ENCODE measurements at regions not wholly inside any gene's neighbourhood (a gene's known extent, or its start where the extent isn't known, plus 50 kb on each side); places are given as distances from the start of the nearest gene placed in this dataset.

- DNase-seq (ENCODE audit: low read depth): no peak
- Histone ChIP-seq H3K27me3 (ENCODE audit: control insufficient read depth, insufficient read depth, low read length) (no peaks in the 10 kb centered on the region), H3K36me3 (ENCODE audit: control insufficient read depth, insufficient read depth, low read length) (no peaks in the 10 kb centered on the region), H3K4me3 (ENCODE audit: low read depth, low read length) (no peak overlapping the region)
- no peak for TF ChIP-seq CTCF (IDR thresholded peaks at IDR 0.05; ENCODE audit: insufficient read depth, low read length, severe bottlenecking)
- FAIRE-seq: no peak
These were observed 378.7 kb downstream of the LIG4 start for GRCh38 chr13:107836685-107837084.

GRCh38 chr13:107835339-107836018 is 379.9 kb downstream of the LIG4 start:
- Histone ChIP-seq H3K36me3 (ENCODE audit: control insufficient read depth, insufficient read depth, low read length) (no peaks in the 10 kb centered on the region), H3K4me3 (ENCODE audit: low read depth, low read length) (no peak overlapping the region), H3K27me3 (ENCODE audit: control insufficient read depth, insufficient read depth, low read length) (no peaks in the 10 kb centered on the region)
- no peak for TF ChIP-seq CTCF (IDR thresholded peaks at IDR 0.05; ENCODE audit: insufficient read depth, low read length, severe bottlenecking)
- FAIRE-seq (no peak), DNase-seq (ENCODE audit: low read depth) (peak; percentile 13)

GRCh38 chr13:107834717-107835116 is 380.6 kb downstream of the LIG4 start:
- DNase-seq (ENCODE audit: low read depth) (no peak), FAIRE-seq (no peak)
- no peak overlapping the region for H3K4me3 ChIP-seq (ENCODE audit: low read depth, low read length)
- no peaks in the 10 kb centered on the region for H3K36me3 ChIP-seq (ENCODE audit: control insufficient read depth, insufficient read depth, low read length)
- TF ChIP-seq CTCF (IDR thresholded peaks at IDR 0.05; ENCODE audit: insufficient read depth, low read length, severe bottlenecking): no peak
- H3K27me3 ChIP-seq (ENCODE audit: control insufficient read depth, insufficient read depth, low read length): no peaks in the 10 kb centered on the region

GRCh38 chr13:107834281-107834680 is 381.1 kb downstream of the LIG4 start:
- FAIRE-seq (no peak), DNase-seq (ENCODE audit: low read depth) (peak; percentile 34)
- no peak overlapping the region for H3K4me3 ChIP-seq (ENCODE audit: low read depth, low read length)
- no peak for TF ChIP-seq CTCF (IDR thresholded peaks at IDR 0.05; ENCODE audit: insufficient read depth, low read length, severe bottlenecking)
- no peaks in the 10 kb centered on the region for H3K27me3 ChIP-seq (ENCODE audit: control insufficient read depth, insufficient read depth, low read length)
- no peaks in the 10 kb centered on the region for H3K36me3 ChIP-seq (ENCODE audit: control insufficient read depth, insufficient read depth, low read length)

- DNase-seq (ENCODE audit: low read depth): no peak
- no peak for TF ChIP-seq CTCF (IDR thresholded peaks at IDR 0.05; ENCODE audit: insufficient read depth, low read length, severe bottlenecking)
- Histone ChIP-seq H3K36me3 (ENCODE audit: control insufficient read depth, insufficient read depth, low read length) (no peaks in the 10 kb centered on the region), H3K4me3 (ENCODE audit: low read depth, low read length) (no peak overlapping the region), H3K27me3 (ENCODE audit: control insufficient read depth, insufficient read depth, low read length) (no peaks in the 10 kb centered on the region)
- peak; percentile 28 for FAIRE-seq
These were observed 382.7 kb downstream of the LIG4 start for GRCh38 chr13:107832500-107833100.

- no peak for TF ChIP-seq CTCF (IDR thresholded peaks at IDR 0.05; ENCODE audit: insufficient read depth, low read length, severe bottlenecking)
- DNase-seq (ENCODE audit: low read depth): no peak
- Histone ChIP-seq H3K27me3 (ENCODE audit: control insufficient read depth, insufficient read depth, low read length) (no peaks in the 10 kb centered on the region), H3K4me3 (ENCODE audit: low read depth, low read length) (no peak overlapping the region), H3K36me3 (ENCODE audit: control insufficient read depth, insufficient read depth, low read length) (no peaks in the 10 kb centered on the region)
- no peak for FAIRE-seq
These were observed 384.5 kb downstream of the LIG4 start for GRCh38 chr13:107830804-107831203.

All from bronchial epithelial cell (primary cell).